ENCODE measurements at regions not wholly inside any gene's neighbourhood (a gene's known extent, or its start where the extent isn't known, plus 50 kb on each side); places are given as distances from the start of the nearest gene placed in this dataset.

DNA sequence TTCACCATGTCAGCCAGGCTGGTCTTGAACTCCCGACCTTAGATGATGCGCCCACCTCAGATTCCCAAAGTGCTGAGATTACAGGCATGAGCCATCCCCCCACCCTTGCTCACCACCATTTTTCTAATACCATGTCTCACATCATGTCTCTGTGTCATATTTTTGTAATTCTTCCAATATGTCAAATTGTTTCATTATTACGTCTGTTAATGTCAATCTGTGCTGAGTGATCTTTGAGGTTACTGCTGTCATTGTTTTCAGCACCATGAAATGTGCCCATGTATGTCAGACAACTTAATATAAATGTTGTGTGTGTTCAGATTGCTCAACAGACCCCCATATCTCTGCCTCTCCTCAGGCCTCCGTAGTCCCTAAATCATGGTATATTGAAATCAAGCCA lies 923.6 kb downstream of the NLGN4Y start:
- TF ChIP-seq CTCF (conservative IDR thresholded peaks at IDR 0.05 in 1 of 2, IDR thresholded peaks at IDR 0.05 in 1 of 2; ENCODE audit: low read depth in 1 of 2, low read length in 2 of 2): no peak
- no peak for TF ChIP-seq EZH2 (IDR thresholded peaks at IDR 0.05; ENCODE audit: low read length, missing control alignments)
